Tibial nerve (tissue), 4 donors: ENCODE measurements at regions not wholly inside any gene's neighbourhood (a gene's known extent, or its start where the extent isn't known, plus 50 kb on each side); places are given as distances from the start of the nearest gene placed in this dataset.

Experiments used
- EP300 ChIP-seq, 2 donors: sonication (generic); formaldehyde crosslinking; IDR thresholded peaks; one replicate each; pipeline ENCODE4 v1.6.1; 2017; ENCODE audit warnings: antibody characterized with exemption in 2 of 2, mild to moderate bottlenecking in 1 of 2
- POLR2A ChIP-seq, 2 donors: fragments of 450-650 bp; IDR thresholded peaks; one replicate each; pipeline ENCODE4 v1.6.1; 2017; ENCODE audit warnings: antibody characterized with exemption in 2 of 2, mild to moderate bottlenecking in 2 of 2, moderate library complexity in 2 of 2
- TF ChIP-seq, protein P1 (sequence below), 5 experiments: fragments of 200-600 bp in 3 of 5; fragments of 450-650 bp in 2 of 5; sonication (generic) in 3 of 5; IDR thresholded peaks; one replicate each; pipeline ENCODE4 v1.5.1; 2016 to 2019; ENCODE audit warnings: antibody characterized with exemption in 5 of 5, mild to moderate bottlenecking in 3 of 5, moderate library complexity in 2 of 5

- TF ChIP-seq, protein P1, sequence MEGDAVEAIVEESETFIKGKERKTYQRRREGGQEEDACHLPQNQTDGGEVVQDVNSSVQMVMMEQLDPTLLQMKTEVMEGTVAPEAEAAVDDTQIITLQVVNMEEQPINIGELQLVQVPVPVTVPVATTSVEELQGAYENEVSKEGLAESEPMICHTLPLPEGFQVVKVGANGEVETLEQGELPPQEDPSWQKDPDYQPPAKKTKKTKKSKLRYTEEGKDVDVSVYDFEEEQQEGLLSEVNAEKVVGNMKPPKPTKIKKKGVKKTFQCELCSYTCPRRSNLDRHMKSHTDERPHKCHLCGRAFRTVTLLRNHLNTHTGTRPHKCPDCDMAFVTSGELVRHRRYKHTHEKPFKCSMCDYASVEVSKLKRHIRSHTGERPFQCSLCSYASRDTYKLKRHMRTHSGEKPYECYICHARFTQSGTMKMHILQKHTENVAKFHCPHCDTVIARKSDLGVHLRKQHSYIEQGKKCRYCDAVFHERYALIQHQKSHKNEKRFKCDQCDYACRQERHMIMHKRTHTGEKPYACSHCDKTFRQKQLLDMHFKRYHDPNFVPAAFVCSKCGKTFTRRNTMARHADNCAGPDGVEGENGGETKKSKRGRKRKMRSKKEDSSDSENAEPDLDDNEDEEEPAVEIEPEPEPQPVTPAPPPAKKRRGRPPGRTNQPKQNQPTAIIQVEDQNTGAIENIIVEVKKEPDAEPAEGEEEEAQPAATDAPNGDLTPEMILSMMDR (IDR thresholded peaks at IDR 0.05) = no peak
- TF ChIP-seq POLR2A (IDR thresholded peaks at IDR 0.05) (no peak), EP300 (IDR thresholded peaks at IDR 0.05) (no peak)
Observed at GRCh38 chr9:80763536-80763935, 925.8 kb downstream of the TLE1 start.
